ENCODE measurements at regions not wholly inside any gene's neighbourhood (a gene's known extent, or its start where the extent isn't known, plus 50 kb on each side); places are given as distances from the start of the nearest gene placed in this dataset.

DNA sequence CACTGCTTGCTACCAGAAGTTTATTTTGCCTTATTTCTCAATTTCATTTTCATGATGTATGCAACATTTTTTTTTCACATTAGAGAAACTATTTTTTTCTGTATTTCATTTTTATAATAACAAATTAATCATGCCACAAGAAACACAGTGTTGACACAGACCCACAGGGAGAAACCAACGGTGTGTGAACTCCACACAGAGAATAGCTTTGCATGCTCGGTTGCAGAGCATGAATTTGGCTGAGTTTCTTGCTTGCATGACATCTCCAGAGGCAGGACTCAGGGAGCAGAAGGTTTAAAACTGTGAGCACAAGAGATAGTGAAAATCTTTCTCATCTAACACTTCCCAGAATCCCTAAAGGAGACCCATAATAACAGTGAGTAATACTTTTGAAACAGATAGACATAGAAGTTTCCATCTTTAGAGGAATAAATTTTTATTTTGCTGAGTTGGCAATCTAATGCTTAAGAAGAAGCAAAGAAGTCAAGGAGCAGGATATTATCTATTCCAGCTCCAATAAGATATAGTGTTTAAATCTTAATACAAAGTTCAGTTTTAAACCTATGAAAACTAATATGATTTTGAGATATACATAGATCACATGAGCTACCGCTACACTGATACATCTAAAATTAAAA, 890.9 kb downstream of the MRPL39 start:
- Histone ChIP-seq H3K27ac (no peak overlapping the region), H3K9me3 (no peaks in the 10 kb centered on the region), H3K4me1 (no peaks in the 10 kb centered on the region), H3K4me3 (no peak overlapping the region), H3K36me3 (no peaks in the 10 kb centered on the region), H3K27me3 (no peaks in the 10 kb centered on the region)
- TF ChIP-seq EP300 (IDR thresholded peaks at IDR 0.05; ENCODE audit: low read depth) (no peak), POLR2AphosphoS5 (IDR thresholded peaks at IDR 0.05) (no peak), POLR2A (IDR thresholded peaks at IDR 0.05) (no peak)
- TF ChIP-seq, protein P1, sequence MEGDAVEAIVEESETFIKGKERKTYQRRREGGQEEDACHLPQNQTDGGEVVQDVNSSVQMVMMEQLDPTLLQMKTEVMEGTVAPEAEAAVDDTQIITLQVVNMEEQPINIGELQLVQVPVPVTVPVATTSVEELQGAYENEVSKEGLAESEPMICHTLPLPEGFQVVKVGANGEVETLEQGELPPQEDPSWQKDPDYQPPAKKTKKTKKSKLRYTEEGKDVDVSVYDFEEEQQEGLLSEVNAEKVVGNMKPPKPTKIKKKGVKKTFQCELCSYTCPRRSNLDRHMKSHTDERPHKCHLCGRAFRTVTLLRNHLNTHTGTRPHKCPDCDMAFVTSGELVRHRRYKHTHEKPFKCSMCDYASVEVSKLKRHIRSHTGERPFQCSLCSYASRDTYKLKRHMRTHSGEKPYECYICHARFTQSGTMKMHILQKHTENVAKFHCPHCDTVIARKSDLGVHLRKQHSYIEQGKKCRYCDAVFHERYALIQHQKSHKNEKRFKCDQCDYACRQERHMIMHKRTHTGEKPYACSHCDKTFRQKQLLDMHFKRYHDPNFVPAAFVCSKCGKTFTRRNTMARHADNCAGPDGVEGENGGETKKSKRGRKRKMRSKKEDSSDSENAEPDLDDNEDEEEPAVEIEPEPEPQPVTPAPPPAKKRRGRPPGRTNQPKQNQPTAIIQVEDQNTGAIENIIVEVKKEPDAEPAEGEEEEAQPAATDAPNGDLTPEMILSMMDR (IDR thresholded peaks at IDR 0.05), result no peak
- WGBS, 2 donors (ENCODE audit: low coverage in 1 of 2), result 34 to 49% methylated on average over 3 of the region's 3 CpGs
- no peak for DNase-seq
- intact Hi-C loops (cut with DNase I; ENCODE audit: low total_unique reads), result no loop called here
- in situ Hi-C loops (cut with MboI; ENCODE audit: low pct_ligation_motif_present in 1 of 4, low pct_unique_long_range_greater_than_20kb in 1 of 4, low sequenced_read_pairs in 3 of 4), result no loop called here

DNA sequence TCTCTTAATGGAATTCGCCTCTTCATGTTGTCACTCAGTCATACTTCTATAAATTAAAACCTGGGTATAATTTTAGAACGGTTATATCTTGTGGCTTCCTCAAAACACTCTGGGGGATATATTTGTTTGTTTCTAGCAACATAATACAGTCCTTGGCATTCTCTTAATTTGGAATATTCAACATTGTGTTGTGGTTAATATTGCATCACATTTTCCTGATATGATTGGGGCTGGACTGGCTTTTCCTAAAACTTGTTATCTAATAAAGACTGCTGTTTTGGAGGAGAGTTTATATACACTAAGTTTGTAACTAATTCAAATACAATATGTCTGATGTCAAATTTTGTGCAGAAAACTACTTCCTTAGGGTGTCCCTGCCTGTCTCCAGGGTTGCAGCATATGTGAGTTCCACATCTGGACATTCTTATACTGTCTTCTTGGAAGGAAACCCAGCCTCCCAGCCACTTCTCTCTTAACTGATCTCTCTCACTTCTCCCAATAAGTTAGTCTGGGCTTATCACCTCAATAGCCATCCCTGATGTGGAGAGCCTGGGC, 892.6 kb downstream of the MRPL39 start:
- WGBS, 2 donors (ENCODE audit: low coverage in 1 of 2), result 63 to 72% methylated on average over 2 of the region's 2 CpGs
- H3K36me3 ChIP-seq, result no peaks in the 10 kb centered on the region
- TF ChIP-seq, protein P1 (IDR thresholded peaks at IDR 0.05), result no peak
- TF ChIP-seq POLR2AphosphoS5 (IDR thresholded peaks at IDR 0.05), result no peak
- TF ChIP-seq EP300 (IDR thresholded peaks at IDR 0.05; ENCODE audit: low read depth), result no peak
- no peak for TF ChIP-seq POLR2A (IDR thresholded peaks at IDR 0.05)
- no peak for DNase-seq
- H3K9me3 ChIP-seq, result no peaks in the 10 kb centered on the region
- intact Hi-C loops (cut with DNase I; ENCODE audit: low total_unique reads), result no loop called here
- H3K27ac ChIP-seq, result no peak overlapping the region
- H3K27me3 ChIP-seq, result no peaks in the 10 kb centered on the region
- no peaks in the 10 kb centered on the region for H3K4me1 ChIP-seq
- in situ Hi-C loops (cut with MboI; ENCODE audit: low pct_ligation_motif_present in 1 of 4, low pct_unique_long_range_greater_than_20kb in 1 of 4, low sequenced_read_pairs in 3 of 4), result no loop called here
- H3K4me3 ChIP-seq, result no peak overlapping the region

DNA sequence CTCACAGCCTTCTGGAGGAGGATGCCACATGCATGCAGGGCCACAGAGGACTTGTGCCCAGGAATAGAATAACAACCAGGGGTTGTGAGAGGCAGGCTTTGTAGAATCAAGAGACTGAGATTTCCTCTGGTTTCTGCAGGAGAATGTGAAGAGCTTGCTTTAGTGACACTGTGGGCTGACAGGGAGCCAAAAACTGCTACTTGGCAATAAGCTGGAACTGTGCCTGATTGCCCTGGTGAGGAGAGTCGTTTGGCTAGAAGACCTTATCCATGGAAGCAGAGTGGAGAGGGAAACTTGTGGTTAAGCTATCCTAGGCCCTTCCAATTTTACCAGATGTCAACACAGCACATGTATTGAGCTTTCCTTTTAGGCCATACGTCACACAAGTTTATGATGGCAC, 902.1 kb downstream of the MRPL39 start:
- WGBS, 2 donors (ENCODE audit: low coverage in 1 of 2), result 39% methylated on average over 2 of the region's 2 CpGs; no CpG with 5 or more reads in 1 of the 2 donors
- in situ Hi-C loops (cut with MboI; ENCODE audit: low pct_ligation_motif_present in 1 of 4, low pct_unique_long_range_greater_than_20kb in 1 of 4, low sequenced_read_pairs in 3 of 4), result no loop called here

DNA sequence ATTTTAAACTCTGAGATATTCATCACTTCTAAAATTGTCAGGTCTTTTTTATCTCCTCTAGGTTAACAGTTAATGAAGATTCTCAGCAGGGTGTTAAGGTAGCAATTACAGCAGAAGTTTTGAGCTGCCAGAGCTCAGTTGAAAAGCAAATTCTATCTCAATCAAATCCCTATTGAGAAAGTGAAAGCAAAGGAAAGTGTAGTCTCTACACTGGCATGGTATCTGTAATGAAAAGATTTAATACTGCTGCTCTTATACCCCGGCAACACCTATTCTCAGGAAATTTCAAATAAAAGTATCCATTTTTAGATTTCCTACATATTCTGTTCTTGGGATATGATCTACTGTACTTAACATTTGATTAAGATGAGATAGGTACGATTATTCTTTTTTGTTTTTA, 913.5 kb downstream of the MRPL39 start:
- no peaks in the 10 kb centered on the region for H3K9me3 ChIP-seq
- no peaks in the 10 kb centered on the region for H3K4me1 ChIP-seq
- no peaks in the 10 kb centered on the region for H3K36me3 ChIP-seq
- in situ Hi-C loops (cut with MboI; ENCODE audit: low pct_ligation_motif_present in 1 of 4, low pct_unique_long_range_greater_than_20kb in 1 of 4, low sequenced_read_pairs in 3 of 4), result loop anchor here in 1 of 4 donors (25.0 kb wide), 1 partner anchor 94 kb away; no protein-coding TSS in a partner anchor
- H3K27ac ChIP-seq, result no peak overlapping the region
- DNase-seq, result no peak
- intact Hi-C loops (cut with DNase I; ENCODE audit: low total_unique reads), result no loop called here
- H3K27me3 ChIP-seq, result no peaks in the 10 kb centered on the region
- no peak overlapping the region for H3K4me3 ChIP-seq
- 73 to 84% methylated on average over 2 of the region's 2 CpGs for WGBS, 2 donors (ENCODE audit: low coverage in 1 of 2)
- no peak for TF ChIP-seq EP300 (IDR thresholded peaks at IDR 0.05; ENCODE audit: low read depth)
- TF ChIP-seq POLR2A (IDR thresholded peaks at IDR 0.05), result no peak
- no peak for TF ChIP-seq POLR2AphosphoS5 (IDR thresholded peaks at IDR 0.05)
- TF ChIP-seq, protein P1 (IDR thresholded peaks at IDR 0.05), result no peak

More for the DNA sequence above, 902.1 kb downstream of the MRPL39 start:
- Histone ChIP-seq H3K27ac (no peak overlapping the region), H3K36me3 (no peaks in the 10 kb centered on the region), H3K9me3 (no peaks in the 10 kb centered on the region), H3K4me1 (no peaks in the 10 kb centered on the region), H3K4me3 (no peak overlapping the region), H3K27me3 (no peaks in the 10 kb centered on the region)
- no peak for DNase-seq
- intact Hi-C loops (cut with DNase I; ENCODE audit: low total_unique reads), result no loop called here
- TF ChIP-seq POLR2A (IDR thresholded peaks at IDR 0.05), result no peak
- no peak for TF ChIP-seq EP300 (IDR thresholded peaks at IDR 0.05; ENCODE audit: low read depth)
- TF ChIP-seq, protein P1 (IDR thresholded peaks at IDR 0.05), result no peak

Measured in transverse colon (tissue), 4 donors.